NCI-H1105 treated with DMSO at 0.1 percent for 48 hours (cell line): ENCODE measurements at regions not wholly inside any gene's neighbourhood (a gene's known extent, or its start where the extent isn't known, plus 50 kb on each side); places are given as distances from the start of the nearest gene placed in this dataset.

Source experiments
- DNase-seq: peaks from one replicate; lab custom pipeline; 2025; lab: John Stamatoyannopoulos, UW

GRCh38 chr1:192098001-192098400, 60.3 kb upstream of the RGS18 start:
- DNase-seq = no peak

- DNase-seq = no peak
Measured at GRCh38 chr1:192099328-192099727, 58.9 kb upstream of the RGS18 start.

GRCh38 chr1:192100686-192101468, 57.4 kb upstream of the RGS18 start:
- DNase-seq = no peak

- DNase-seq = no peak
Measured at GRCh38 chr1:192104128-192104527, 54.1 kb upstream of the RGS18 start.

GRCh38 chr1:192104852-192105251, 53.4 kb upstream of the RGS18 start:
- DNase-seq = no peak

- no peak for DNase-seq
Measured at GRCh38 chr1:192108161-192108560, 50.1 kb upstream of the RGS18 start.
